ENCODE measurements at regions not wholly inside any gene's neighbourhood (a gene's known extent, or its start where the extent isn't known, plus 50 kb on each side); places are given as distances from the start of the nearest gene placed in this dataset.

DNA sequence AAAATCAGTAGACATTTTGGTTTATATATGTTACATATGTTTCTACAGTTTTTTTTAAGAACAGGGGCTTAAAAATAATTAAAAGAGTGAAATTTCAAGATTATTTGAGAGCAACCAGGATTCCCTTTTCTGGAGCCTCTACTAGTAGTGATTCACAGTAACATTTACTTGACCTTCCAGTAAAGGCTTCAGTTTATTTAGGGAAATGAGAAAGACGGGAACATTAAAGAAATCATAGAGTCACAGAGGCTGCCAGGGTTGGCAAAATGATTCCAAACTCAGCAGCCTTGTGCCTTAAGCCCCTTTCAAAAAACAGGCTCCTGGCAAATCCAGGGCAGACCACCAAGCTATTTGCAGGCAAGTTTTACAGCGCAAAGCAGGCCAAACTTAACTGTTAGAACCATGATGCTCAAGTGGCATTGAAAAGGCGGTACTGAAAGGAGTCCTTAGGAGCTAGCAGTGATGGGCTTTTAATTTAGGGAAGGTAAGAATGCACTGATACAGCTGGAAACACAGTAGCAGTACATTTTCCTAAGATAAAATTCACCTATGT is 201.1 kb upstream of the ADAMTS9 start:
- no peak for TF ChIP-seq ARNT (IDR thresholded peaks at IDR 0.05)
- TF ChIP-seq LEF1 (IDR thresholded peaks at IDR 0.05; ENCODE audit: borderline replicate concordance), result no peak
- no peak for TF ChIP-seq HDGF (IDR thresholded peaks at IDR 0.05; ENCODE audit: borderline replicate concordance)
- TF ChIP-seq, protein P1, sequence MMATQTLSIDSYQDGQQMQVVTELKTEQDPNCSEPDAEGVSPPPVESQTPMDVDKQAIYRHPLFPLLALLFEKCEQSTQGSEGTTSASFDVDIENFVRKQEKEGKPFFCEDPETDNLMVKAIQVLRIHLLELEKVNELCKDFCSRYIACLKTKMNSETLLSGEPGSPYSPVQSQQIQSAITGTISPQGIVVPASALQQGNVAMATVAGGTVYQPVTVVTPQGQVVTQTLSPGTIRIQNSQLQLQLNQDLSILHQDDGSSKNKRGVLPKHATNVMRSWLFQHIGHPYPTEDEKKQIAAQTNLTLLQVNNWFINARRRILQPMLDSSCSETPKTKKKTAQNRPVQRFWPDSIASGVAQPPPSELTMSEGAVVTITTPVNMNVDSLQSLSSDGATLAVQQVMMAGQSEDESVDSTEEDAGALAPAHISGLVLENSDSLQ (IDR thresholded peaks at IDR 0.05), result no peak
- TF ChIP-seq TARDBP (IDR thresholded peaks at IDR 0.05), result no peak
- no peak for TF ChIP-seq FOXM1 (IDR thresholded peaks at IDR 0.05; ENCODE audit: borderline replicate concordance)
- TF ChIP-seq ELF4 (IDR thresholded peaks at IDR 0.05), result no peak
- no peak for TF ChIP-seq FOXK2 (IDR thresholded peaks at IDR 0.05)
- TF ChIP-seq SP1 (IDR thresholded peaks at IDR 0.05), result no peak
- TF ChIP-seq BHLHE40 (IDR thresholded peaks at IDR 0.05; ENCODE audit: borderline replicate concordance), result no peak
- TF ChIP-seq FOXA1 (IDR thresholded peaks at IDR 0.05), result no peak
- TF ChIP-seq ZNF384 (IDR thresholded peaks at IDR 0.05), result no peak
- TF ChIP-seq SUZ12 (IDR thresholded peaks at IDR 0.05), result no peak
- TF ChIP-seq CTBP1 (IDR thresholded peaks at IDR 0.05; ENCODE audit: borderline replicate concordance), result no peak

All from HEK293T (cell line).